ENCODE measurements at regions not wholly inside any gene's neighbourhood (a gene's known extent, or its start where the extent isn't known, plus 50 kb on each side); places are given as distances from the start of the nearest gene placed in this dataset.

DNA sequence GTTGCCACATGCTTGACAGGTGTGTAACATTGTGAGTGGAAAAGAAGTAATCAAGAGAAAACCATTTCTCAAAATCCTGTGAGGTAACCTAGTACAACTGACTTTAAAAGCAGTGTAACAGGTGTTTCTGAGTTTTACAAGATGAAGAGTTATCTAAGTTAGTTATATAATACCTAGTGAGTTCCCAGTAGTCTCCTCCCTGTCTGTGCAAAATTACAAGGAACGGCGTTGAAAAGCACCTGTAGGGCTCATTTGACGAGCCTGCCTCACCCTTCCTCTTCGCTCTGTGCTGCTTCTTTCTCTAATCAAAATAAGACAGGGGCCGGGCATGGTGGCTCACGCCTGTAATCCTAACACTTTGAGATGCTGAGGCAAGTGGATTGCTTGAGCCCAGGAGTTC lies 132.9 kb upstream of the SLC30A5 start:
- ChIA-PET RAD21 (ENCODE audit: low non-redundant PET in 1 of 2, low total read pairs in 2 of 2, uncharacterized antibody in 2 of 2, unreplicated experiment in 2 of 2) (no interaction called here), CTCF (no interaction called here), POLR2A (no interaction called here)
- H3K4me3 ChIP-seq (replicated peaks in 1 of 2; ENCODE audit: low read depth in 1 of 2, low read length in 2 of 2) = no peak overlapping the region
- DNase-seq (ENCODE audit: low read depth, low spot score) = no peak
- H3K4me2 ChIP-seq (ENCODE audit: low read length) = no peak overlapping the region
- intact Hi-C loops (cut with micrococcal nuclease) = loop anchor here (5.0 to 10.0 kb wide), 2 partner anchors 276 to 504 kb away; no protein-coding TSS in a partner anchor
- ATAC-seq = no peak
- TF ChIP-seq, protein P1, sequence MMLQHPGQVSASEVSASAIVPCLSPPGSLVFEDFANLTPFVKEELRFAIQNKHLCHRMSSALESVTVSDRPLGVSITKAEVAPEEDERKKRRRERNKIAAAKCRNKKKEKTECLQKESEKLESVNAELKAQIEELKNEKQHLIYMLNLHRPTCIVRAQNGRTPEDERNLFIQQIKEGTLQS (IDR thresholded peaks at IDR 0.05) = no peak
- TF ChIP-seq CEBPB (IDR thresholded peaks at IDR 0.05; ENCODE audit: low read depth) (no peak), EZH2phosphoT487 (IDR thresholded peaks at IDR 0.05; ENCODE audit: borderline replicate concordance) (no peak), SIN3A (IDR thresholded peaks at IDR 0.05; ENCODE audit: low read depth) (no peak), SP1 (IDR thresholded peaks at IDR 0.05; ENCODE audit: low read depth) (no peak), POLR2A (IDR thresholded peaks at IDR 0.05; ENCODE audit: borderline replicate concordance, extremely low read depth, insufficient read depth, insufficient read length) (no peak), YY1 (IDR thresholded peaks at IDR 0.05; ENCODE audit: extremely low read depth, insufficient replicate concordance, low read depth, low read length) (no peak), FOSL1 (IDR thresholded peaks at IDR 0.05; ENCODE audit: low read depth) (no peak), EGR1 (IDR thresholded peaks at IDR 0.05; ENCODE audit: low read depth) (no peak), EZH2 (IDR thresholded peaks at IDR 0.05) (no peak), TCF7L2 (IDR thresholded peaks at IDR 0.05; ENCODE audit: borderline replicate concordance, extremely low read depth, insufficient read depth, insufficient read length) (no peak), ELF1 (IDR thresholded peaks at IDR 0.05; ENCODE audit: borderline replicate concordance, low read depth) (no peak), JUND (IDR thresholded peaks at IDR 0.05) (no peak), RAD21 (IDR thresholded peaks at IDR 0.05; ENCODE audit: low read depth) (no peak)
- TF ChIP-seq, protein P2, sequence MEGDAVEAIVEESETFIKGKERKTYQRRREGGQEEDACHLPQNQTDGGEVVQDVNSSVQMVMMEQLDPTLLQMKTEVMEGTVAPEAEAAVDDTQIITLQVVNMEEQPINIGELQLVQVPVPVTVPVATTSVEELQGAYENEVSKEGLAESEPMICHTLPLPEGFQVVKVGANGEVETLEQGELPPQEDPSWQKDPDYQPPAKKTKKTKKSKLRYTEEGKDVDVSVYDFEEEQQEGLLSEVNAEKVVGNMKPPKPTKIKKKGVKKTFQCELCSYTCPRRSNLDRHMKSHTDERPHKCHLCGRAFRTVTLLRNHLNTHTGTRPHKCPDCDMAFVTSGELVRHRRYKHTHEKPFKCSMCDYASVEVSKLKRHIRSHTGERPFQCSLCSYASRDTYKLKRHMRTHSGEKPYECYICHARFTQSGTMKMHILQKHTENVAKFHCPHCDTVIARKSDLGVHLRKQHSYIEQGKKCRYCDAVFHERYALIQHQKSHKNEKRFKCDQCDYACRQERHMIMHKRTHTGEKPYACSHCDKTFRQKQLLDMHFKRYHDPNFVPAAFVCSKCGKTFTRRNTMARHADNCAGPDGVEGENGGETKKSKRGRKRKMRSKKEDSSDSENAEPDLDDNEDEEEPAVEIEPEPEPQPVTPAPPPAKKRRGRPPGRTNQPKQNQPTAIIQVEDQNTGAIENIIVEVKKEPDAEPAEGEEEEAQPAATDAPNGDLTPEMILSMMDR (IDR thresholded peaks at IDR 0.05 in 2 of 3, conservative IDR thresholded peaks at IDR 0.05 in 1 of 3; ENCODE audit: borderline replicate concordance in 1 of 3, insufficient read depth in 1 of 3, low read depth in 2 of 3, low read length in 2 of 3) = no peak
- TF ChIP-seq, protein P3, sequence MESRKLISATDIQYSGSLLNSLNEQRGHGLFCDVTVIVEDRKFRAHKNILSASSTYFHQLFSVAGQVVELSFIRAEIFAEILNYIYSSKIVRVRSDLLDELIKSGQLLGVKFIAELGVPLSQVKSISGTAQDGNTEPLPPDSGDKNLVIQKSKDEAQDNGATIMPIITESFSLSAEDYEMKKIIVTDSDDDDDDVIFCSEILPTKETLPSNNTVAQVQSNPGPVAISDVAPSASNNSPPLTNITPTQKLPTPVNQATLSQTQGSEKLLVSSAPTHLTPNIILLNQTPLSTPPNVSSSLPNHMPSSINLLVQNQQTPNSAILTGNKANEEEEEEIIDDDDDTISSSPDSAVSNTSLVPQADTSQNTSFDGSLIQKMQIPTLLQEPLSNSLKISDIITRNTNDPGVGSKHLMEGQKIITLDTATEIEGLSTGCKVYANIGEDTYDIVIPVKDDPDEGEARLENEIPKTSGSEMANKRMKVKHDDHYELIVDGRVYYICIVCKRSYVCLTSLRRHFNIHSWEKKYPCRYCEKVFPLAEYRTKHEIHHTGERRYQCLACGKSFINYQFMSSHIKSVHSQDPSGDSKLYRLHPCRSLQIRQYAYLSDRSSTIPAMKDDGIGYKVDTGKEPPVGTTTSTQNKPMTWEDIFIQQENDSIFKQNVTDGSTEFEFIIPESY (IDR thresholded peaks at IDR 0.05; ENCODE audit: extremely low read depth, insufficient replicate concordance, low read length) = no peak
- TF ChIP-seq, protein P4, sequence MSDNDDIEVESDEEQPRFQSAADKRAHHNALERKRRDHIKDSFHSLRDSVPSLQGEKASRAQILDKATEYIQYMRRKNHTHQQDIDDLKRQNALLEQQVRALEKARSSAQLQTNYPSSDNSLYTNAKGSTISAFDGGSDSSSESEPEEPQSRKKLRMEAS (IDR thresholded peaks at IDR 0.05) = no peak
- H3K27me3 ChIP-seq (ENCODE audit: insufficient read depth, low read length) = no peaks in the 10 kb centered on the region
- H3K9ac ChIP-seq (ENCODE audit: low read length) = no peak overlapping the region
- no peaks in the 10 kb centered on the region for H3K79me2 ChIP-seq (ENCODE audit: insufficient read depth, low read length)
- peaks cover 0 to 8% of the 10 kb centered on the region in 2 experiments; a peak in 2 of 4 replicates for H3K4me1 ChIP-seq (ENCODE audit: control insufficient read depth in 1 of 2, insufficient read depth in 2 of 2, low read length in 2 of 2)
- BruUV-seq (replicated peaks) = no TSS peak
- H3K9me2 ChIP-seq (ENCODE audit: insufficient read depth) = no peaks in the 10 kb centered on the region
- H2AFZ ChIP-seq (ENCODE audit: low read depth, low read length, poor library complexity, severe bottlenecking) = no peak overlapping the region
- H3K9me3 ChIP-seq (ENCODE audit: control insufficient read depth in 1 of 2, insufficient read depth in 1 of 2, low read depth in 1 of 2, low read length in 2 of 2) = no peaks in the 10 kb centered on the region
- no peaks in the 10 kb centered on the region for H3K36me3 ChIP-seq (ENCODE audit: control insufficient read depth in 1 of 2, insufficient read depth in 2 of 2, low read length in 2 of 2)
- H3K27ac ChIP-seq (ENCODE audit: low read depth, low read length) = no peak overlapping the region
- H4K20me1 ChIP-seq (ENCODE audit: insufficient read depth) = no peaks in the 10 kb centered on the region

All from HCT116 (cell line).